NT2/D1 (cell line): ENCODE measurements at regions not wholly inside any gene's neighbourhood (a gene's known extent, or its start where the extent isn't known, plus 50 kb on each side); places are given as distances from the start of the nearest gene placed in this dataset.

ENCODE experiments used
- SUZ12 ChIP-seq: IDR thresholded peaks from 2 replicates; pipeline ENCODE4 v1.6.1; 2011; ENCODE audit not compliant: insufficient read length, insufficient read depth; ENCODE audit errors: extremely low read depth
- YY1 ChIP-seq: IDR thresholded peaks from 2 replicates; pipeline ENCODE4 v1.6.1; 2011; ENCODE audit not compliant: insufficient read length, insufficient read depth
- ZNF274 ChIP-seq: IDR thresholded peaks from 2 replicates; pipeline ENCODE4 v1.6.1; 2011; ENCODE audit warnings: mild to moderate bottlenecking, low read depth, low read length

- TF ChIP-seq ZNF274 (no peak), YY1 (no peak), SUZ12 (no peak)
Observed at GRCh38 chr19:13610039-13610691, 103.9 kb upstream of the CACNA1A start.
